K562 (cell line): ENCODE measurements at regions not wholly inside any gene's neighbourhood (a gene's known extent, or its start where the extent isn't known, plus 50 kb on each side); places are given as distances from the start of the nearest gene placed in this dataset.

Experiments used
- ATAC-seq: fragments of 200-7000 bp; cut with Tn5 transposase; 3 replicates; pipeline ENCODE4 v1.9.1; 2020; ENCODE audit warnings: moderate library complexity
- BruUV-seq: library from RNA; stranded (reverse); fragments of 400-500 nt; replicated peaks from 2 replicates; lab custom pipeline; 2021; lab: Mats Ljungman, UMichigan
- CTCF ChIA-PET: fragments of 300-600 bp; formaldehyde crosslinking; extraction: SDS; loops from one replicate; lab custom pipeline; 2021; ENCODE audit warnings: low intra/inter-chr PET ratio; lab: Yijun Ruan, JAX
- POLR2A ChIA-PET: fragments of 300-600, 350-650 bp; sonication (Branson Sonifier 250); formaldehyde crosslinking; extraction: SDS; loops from one replicate; lab custom pipeline; 2021; ENCODE audit warnings: antibody characterized with exemption, inconsistent platforms; lab: Yijun Ruan, JAX
- DNase-seq, 4 experiments: peaks; one replicate each; pipeline versions ENCODE4 v3.0.0 to v3.0.0-alpha.2; 2011 to 2018; ENCODE audit warnings: low spot score in 3 of 4, mixed read lengths in 3 of 4; ENCODE audit errors: extremely low read depth in 1 of 4
- FAIRE-seq: peaks from 2 replicates; lab custom pipeline; 2011; peaks lifted over from hg19 to GRCh38; lab: Jason Lieb, UNC
- H2AFZ ChIP-seq: 2 replicates; pipeline ENCODE4 v1.6.0; 2011; ENCODE audit warnings: low read depth, low read length, control low read depth, inconsistent platforms
- H3K27ac ChIP-seq: fragments of 200-600 bp; 3 replicates; pipeline ENCODE4 v1.8.0; 2011; ENCODE audit warnings: low read depth, mild to moderate bottlenecking, control low read depth, inconsistent platforms, low read length, moderate library complexity, mixed read lengths; ENCODE audit errors: extremely low read depth
- H3K27me3 ChIP-seq, 2 experiments: fragments of 300-600 bp in 1 of 2; 2 replicates in 1 of 2; 3 replicates in 1 of 2; pipeline versions ENCODE4 v1.6.0 to v1.8.0; 2011; ENCODE audit warnings: inconsistent platforms in 2 of 2, low read length in 2 of 2, mild to moderate bottlenecking in 1 of 2, mixed read lengths in 1 of 2, moderate library complexity in 1 of 2; ENCODE audit not compliant: control insufficient read depth in 2 of 2, insufficient read depth in 2 of 2
- H3K36me3 ChIP-seq: fragments of 300-600 bp; 3 replicates; pipeline ENCODE4 v1.8.0; 2011; ENCODE audit warnings: mild to moderate bottlenecking, low read length, inconsistent platforms; ENCODE audit not compliant: control insufficient read depth, insufficient read depth
- H3K4me1 ChIP-seq, 2 experiments: fragments of 200-600 bp in 1 of 2; replicated peaks in 1 of 2; 2 replicates in 1 of 2; 3 replicates in 1 of 2; pipeline versions ENCODE4 v1.5.1 to v1.8.0; 2011; ENCODE audit warnings: inconsistent platforms in 2 of 2, low read length in 2 of 2, mild to moderate bottlenecking in 1 of 2, mixed read lengths in 1 of 2, moderate library complexity in 1 of 2; ENCODE audit not compliant: control insufficient read depth in 2 of 2, insufficient read depth in 2 of 2
- H3K4me2 ChIP-seq: 2 replicates; pipeline ENCODE4 v1.6.1; 2011; ENCODE audit warnings: low read length, control low read depth, inconsistent platforms, mixed read lengths; ENCODE audit not compliant: insufficient read depth
- H3K4me3 ChIP-seq: fragments of 200-600 bp; sonication (generic), shearing (Covaris generic); 2 replicates; pipeline ENCODE4 v1.5.1; 2016; ENCODE audit warnings: control low read depth, inconsistent platforms
- H3K79me2 ChIP-seq: fragments of 200-600 bp; 3 replicates; pipeline ENCODE4 v1.8.0; 2011; ENCODE audit warnings: low read length, inconsistent platforms; ENCODE audit not compliant: control insufficient read depth, insufficient read depth
- H3K9ac ChIP-seq, 2 experiments: 2 replicates each; pipeline versions ENCODE4 v1.6.0 to v1.6.1; 2011; ENCODE audit warnings: low read depth in 2 of 2, low read length in 2 of 2, control low read depth in 1 of 2, inconsistent platforms in 1 of 2, mild to moderate bottlenecking in 1 of 2, mixed read lengths in 1 of 2; ENCODE audit not compliant: insufficient read depth in 1 of 2
- H3K9me1 ChIP-seq: one replicate; pipeline ENCODE4 v1.6.0; 2011; ENCODE audit warnings: inconsistent platforms, mild to moderate bottlenecking, low read length, moderate library complexity; ENCODE audit not compliant: control insufficient read depth, insufficient read depth
- H3K9me3 ChIP-seq: replicated peaks from 2 replicates; pipeline ENCODE4 v1.5.1; 2011; ENCODE audit warnings: low read depth, low read length, inconsistent platforms; ENCODE audit not compliant: control insufficient read depth, insufficient read depth
- H4K20me1 ChIP-seq: replicated peaks from 2 replicates; pipeline ENCODE4 v1.6.1; 2011; ENCODE audit warnings: low read length, inconsistent platforms, mixed read lengths; ENCODE audit not compliant: control insufficient read depth, insufficient read depth
- DDX20 ChIP-seq: fragments of 450-650 bp; IDR thresholded peaks from 2 replicates; pipeline ENCODE4 v1.6.1; 2016; ENCODE audit warnings: missing genetic modification characterization, low read depth, mild to moderate bottlenecking, missing compliant biosample characterization, moderate library complexity
- RAD21 ChIP-seq, 2 experiments: fragments of 250-450 bp in 1 of 2; fragments of 450-650 bp in 1 of 2; sonication (Bioruptor Pico) in 1 of 2; formaldehyde crosslinking in 1 of 2; IDR thresholded peaks in 1 of 2; conservative IDR thresholded peaks in 1 of 2; 2 replicates each; pipeline versions ENCODE4 v1.4.0 to v1.8.0; 2020 to 2022; ENCODE audit warnings: mild to moderate bottlenecking in 2 of 2, moderate library complexity in 1 of 2
- SRF ChIP-seq, 2 experiments: fragments of 250-450, 450-650 bp in 1 of 2; sonication (Bioruptor Pico) in 1 of 2; sonication (generic) in 1 of 2; formaldehyde crosslinking; IDR thresholded peaks; 2 replicates each; pipeline versions ENCODE4 v1.5.0 to v1.5.1; 2020 to 2022; ENCODE audit warnings: mild to moderate bottlenecking in 1 of 2, missing genetic modification reagents in 1 of 2
- ZNF707 ChIP-seq: fragments of 250-450 bp; sonication (Bioruptor Pico); conservative IDR thresholded peaks from 2 replicates; pipeline ENCODE4 v1.8.0; 2022; ENCODE audit warnings: inconsistent platforms, mild to moderate bottlenecking, moderate library complexity
- ZNF76 ChIP-seq: fragments of 250-450 bp; sonication (Bioruptor Pico); IDR thresholded peaks from 2 replicates; pipeline ENCODE4 v1.4.0; 2020; ENCODE audit warnings: mild to moderate bottlenecking, moderate library complexity, borderline replicate concordance
- WGBS: fragments of 100-300 bp; shearing (Covaris generic); methylation state at CpG from one replicate; pipeline ENCODE4 v1.1.6; 2016; ENCODE audit warnings: low coverage, mixed read lengths; ENCODE audit not compliant: insufficient coverage; ENCODE audit errors: missing lambda C conversion rate; 5-methylcytosine and 5-hydroxymethylcytosine counted together
- in situ Hi-C: fragments of 300-500 bp; cut with MboI; formaldehyde crosslinking; loops from 4 replicates; pipeline ENCODE4 v1.15.0; 2018; ENCODE audit warnings: inconsistent platforms, mixed read lengths
- intact Hi-C: fragments of 100-400 bp; cut with micrococcal nuclease; formaldehyde crosslinking; loops from 2 replicates; pipeline ENCODE4 v1.14.2; 2022
- TF ChIP-seq, protein P1 (sequence below): fragments of 450-650 bp; formaldehyde crosslinking; IDR thresholded peaks from 2 replicates; pipeline ENCODE4 v1.4.0; 2020; ENCODE audit warnings: mild to moderate bottlenecking, moderate library complexity
- TF ChIP-seq, protein P2 (sequence below), 2 experiments: fragments of 450-650 bp; formaldehyde crosslinking in 1 of 2; IDR thresholded peaks; 2 replicates each; pipeline versions ENCODE4 v1.4.0 to v1.6.1; 2014 to 2020; ENCODE audit warnings: mild to moderate bottlenecking in 2 of 2, borderline replicate concordance in 1 of 2, low read depth in 1 of 2
- TF ChIP-seq, protein P3 (sequence below), 3 experiments: IDR thresholded peaks in 2 of 3; conservative IDR thresholded peaks in 1 of 3; 2 replicates each; pipeline ENCODE4 v1.5.1; 2011 to 2012; ENCODE audit warnings: low read length in 3 of 3, mild to moderate bottlenecking in 3 of 3, control low read depth in 2 of 3, improper control_type of control experiment in 1 of 3, inconsistent platforms in 1 of 3, low read depth in 1 of 3, mixed read lengths in 1 of 3, moderate library complexity in 1 of 3; ENCODE audit not compliant: insufficient read depth in 2 of 3

DNA sequence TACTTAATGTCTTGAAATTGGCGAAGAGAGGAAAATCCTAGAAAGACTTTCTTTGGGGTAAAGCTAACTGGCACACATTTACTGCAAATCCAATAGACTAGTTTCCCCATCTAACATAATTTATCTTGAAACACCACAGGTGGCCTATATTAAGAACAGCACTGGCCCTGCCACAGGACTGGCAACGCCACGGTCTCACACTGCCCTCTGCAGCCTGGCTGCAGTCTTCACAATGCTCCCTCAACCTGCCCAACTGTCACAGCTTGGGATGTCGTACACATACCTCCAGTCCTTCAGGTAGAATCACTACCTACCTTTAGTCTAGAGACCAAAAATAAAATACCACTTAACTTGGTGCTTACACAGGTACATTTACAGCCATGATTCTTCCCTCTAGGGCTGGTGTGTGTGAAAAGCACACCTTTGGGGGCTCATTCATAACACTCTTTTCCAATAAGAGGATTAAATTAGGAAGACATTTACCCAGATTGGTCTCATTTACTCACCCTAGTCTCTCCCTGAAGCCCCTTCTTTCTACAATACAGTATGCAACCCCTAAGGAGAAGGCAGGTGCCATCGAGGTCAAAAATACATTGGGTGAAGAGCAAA, 222.2 kb downstream of the C1D start:
- no peak overlapping the region for H3K4me3 ChIP-seq
- H2AFZ ChIP-seq = no peak overlapping the region
- BruUV-seq = no TSS peak
- H3K36me3 ChIP-seq = no peaks in the 10 kb centered on the region
- intact Hi-C loops (loop anchor here (10.0 kb wide), 2 partner anchors 386 to 1256 kb away; no protein-coding TSS in a partner anchor), in situ Hi-C loops (no loop called here)
- CTCF ChIA-PET = no interaction called here
- H3K4me1 ChIP-seq = no peaks in the 10 kb centered on the region
- POLR2A ChIA-PET = interaction anchor here (1.2 kb wide), 1 partner anchor 10 kb away, joined by 3 read pairs; no protein-coding TSS in a partner anchor
- H3K79me2 ChIP-seq = no peaks in the 10 kb centered on the region
- peaks cover 2% of the 10 kb centered on the region for H3K9me1 ChIP-seq
- peak; percentile 59 for FAIRE-seq
- H3K27ac ChIP-seq = no peak overlapping the region
- no peaks in the 10 kb centered on the region for H3K9me3 ChIP-seq
- 0% methylated on average over 5 of the region's 5 CpGs for WGBS
- H3K27me3 ChIP-seq = no peaks in the 10 kb centered on the region; a peak in 1 of 5 replicates
- H4K20me1 ChIP-seq = no peaks in the 10 kb centered on the region
- ATAC-seq = peak; percentile 93
- H3K4me2 ChIP-seq = no peak overlapping the region
- DNase-seq = peak; percentile 31 to 50 (median 34)
- no peak overlapping the region for H3K9ac ChIP-seq
- TF ChIP-seq, protein P1, sequence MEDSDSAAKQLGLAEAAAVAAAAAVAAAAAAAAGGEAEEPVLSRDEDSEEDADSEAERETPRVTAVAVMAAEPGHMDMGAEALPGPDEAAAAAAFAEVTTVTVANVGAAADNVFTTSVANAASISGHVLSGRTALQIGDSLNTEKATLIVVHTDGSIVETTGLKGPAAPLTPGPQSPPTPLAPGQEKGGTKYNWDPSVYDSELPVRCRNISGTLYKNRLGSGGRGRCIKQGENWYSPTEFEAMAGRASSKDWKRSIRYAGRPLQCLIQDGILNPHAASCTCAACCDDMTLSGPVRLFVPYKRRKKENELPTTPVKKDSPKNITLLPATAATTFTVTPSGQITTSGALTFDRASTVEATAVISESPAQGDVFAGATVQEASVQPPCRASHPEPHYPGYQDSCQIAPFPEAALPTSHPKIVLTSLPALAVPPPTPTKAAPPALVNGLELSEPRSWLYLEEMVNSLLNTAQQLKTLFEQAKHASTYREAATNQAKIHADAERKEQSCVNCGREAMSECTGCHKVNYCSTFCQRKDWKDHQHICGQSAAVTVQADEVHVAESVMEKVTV = peak; percentile 54
- TF ChIP-seq, protein P2, sequence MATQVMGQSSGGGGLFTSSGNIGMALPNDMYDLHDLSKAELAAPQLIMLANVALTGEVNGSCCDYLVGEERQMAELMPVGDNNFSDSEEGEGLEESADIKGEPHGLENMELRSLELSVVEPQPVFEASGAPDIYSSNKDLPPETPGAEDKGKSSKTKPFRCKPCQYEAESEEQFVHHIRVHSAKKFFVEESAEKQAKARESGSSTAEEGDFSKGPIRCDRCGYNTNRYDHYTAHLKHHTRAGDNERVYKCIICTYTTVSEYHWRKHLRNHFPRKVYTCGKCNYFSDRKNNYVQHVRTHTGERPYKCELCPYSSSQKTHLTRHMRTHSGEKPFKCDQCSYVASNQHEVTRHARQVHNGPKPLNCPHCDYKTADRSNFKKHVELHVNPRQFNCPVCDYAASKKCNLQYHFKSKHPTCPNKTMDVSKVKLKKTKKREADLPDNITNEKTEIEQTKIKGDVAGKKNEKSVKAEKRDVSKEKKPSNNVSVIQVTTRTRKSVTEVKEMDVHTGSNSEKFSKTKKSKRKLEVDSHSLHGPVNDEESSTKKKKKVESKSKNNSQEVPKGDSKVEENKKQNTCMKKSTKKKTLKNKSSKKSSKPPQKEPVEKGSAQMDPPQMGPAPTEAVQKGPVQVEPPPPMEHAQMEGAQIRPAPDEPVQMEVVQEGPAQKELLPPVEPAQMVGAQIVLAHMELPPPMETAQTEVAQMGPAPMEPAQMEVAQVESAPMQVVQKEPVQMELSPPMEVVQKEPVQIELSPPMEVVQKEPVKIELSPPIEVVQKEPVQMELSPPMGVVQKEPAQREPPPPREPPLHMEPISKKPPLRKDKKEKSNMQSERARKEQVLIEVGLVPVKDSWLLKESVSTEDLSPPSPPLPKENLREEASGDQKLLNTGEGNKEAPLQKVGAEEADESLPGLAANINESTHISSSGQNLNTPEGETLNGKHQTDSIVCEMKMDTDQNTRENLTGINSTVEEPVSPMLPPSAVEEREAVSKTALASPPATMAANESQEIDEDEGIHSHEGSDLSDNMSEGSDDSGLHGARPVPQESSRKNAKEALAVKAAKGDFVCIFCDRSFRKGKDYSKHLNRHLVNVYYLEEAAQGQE (IDR thresholded peaks at IDR 0.05; ENCODE audit: borderline replicate concordance) = peak; percentile 57; the same call in 1 of the 2 replicates
- TF ChIP-seq, protein P2 (CRISPR knock-in tag; IDR thresholded peaks at IDR 0.05; ENCODE audit: low read depth) = no peak
- TF ChIP-seq ZNF76 (CRISPR knock-in tag) (no peak), SRF (CRISPR knock-in tag; IDR thresholded peaks at IDR 0.05) (no peak), ZNF707 (CRISPR knock-in tag) (no peak), RAD21 (CRISPR knock-in tag; conservative IDR thresholded peaks at IDR 0.05 in 1 of 2, IDR thresholded peaks at IDR 0.05 in 1 of 2) (peak; percentile 50 to 83), DDX20 (tag) (no peak)
- TF ChIP-seq, protein P3, sequence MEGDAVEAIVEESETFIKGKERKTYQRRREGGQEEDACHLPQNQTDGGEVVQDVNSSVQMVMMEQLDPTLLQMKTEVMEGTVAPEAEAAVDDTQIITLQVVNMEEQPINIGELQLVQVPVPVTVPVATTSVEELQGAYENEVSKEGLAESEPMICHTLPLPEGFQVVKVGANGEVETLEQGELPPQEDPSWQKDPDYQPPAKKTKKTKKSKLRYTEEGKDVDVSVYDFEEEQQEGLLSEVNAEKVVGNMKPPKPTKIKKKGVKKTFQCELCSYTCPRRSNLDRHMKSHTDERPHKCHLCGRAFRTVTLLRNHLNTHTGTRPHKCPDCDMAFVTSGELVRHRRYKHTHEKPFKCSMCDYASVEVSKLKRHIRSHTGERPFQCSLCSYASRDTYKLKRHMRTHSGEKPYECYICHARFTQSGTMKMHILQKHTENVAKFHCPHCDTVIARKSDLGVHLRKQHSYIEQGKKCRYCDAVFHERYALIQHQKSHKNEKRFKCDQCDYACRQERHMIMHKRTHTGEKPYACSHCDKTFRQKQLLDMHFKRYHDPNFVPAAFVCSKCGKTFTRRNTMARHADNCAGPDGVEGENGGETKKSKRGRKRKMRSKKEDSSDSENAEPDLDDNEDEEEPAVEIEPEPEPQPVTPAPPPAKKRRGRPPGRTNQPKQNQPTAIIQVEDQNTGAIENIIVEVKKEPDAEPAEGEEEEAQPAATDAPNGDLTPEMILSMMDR (IDR thresholded peaks at IDR 0.05 in 2 of 3, conservative IDR thresholded peaks at IDR 0.05 in 1 of 3; ENCODE audit: insufficient read depth in 2 of 3, low read depth in 1 of 3, low read length in 3 of 3) = peak; percentile 61 to 78 (median 73)
